PFSK-1 (cell line): ENCODE measurements at regions not wholly inside any gene's neighbourhood (a gene's known extent, or its start where the extent isn't known, plus 50 kb on each side); places are given as distances from the start of the nearest gene placed in this dataset.

Experiments used
- FOXP2 ChIP-seq: optimal IDR thresholded peaks from 2 replicates; pipeline ENCODE3; 2011; ENCODE audit warnings: borderline replicate concordance, control low read depth, inconsistent platforms; ENCODE audit not compliant: insufficient read depth; ENCODE audit errors: extremely low read length, extremely low read depth
- POLR2AphosphoS5 ChIP-seq: IDR thresholded peaks from 2 replicates; pipeline ENCODE4 v1.6.1; 2012; ENCODE audit warnings: low read depth, mild to moderate bottlenecking, control low read depth, low read length, moderate library complexity
- TAF1 ChIP-seq: IDR thresholded peaks from 2 replicates; pipeline ENCODE4 v1.6.1; 2012; ENCODE audit warnings: low read length, control low read depth, borderline replicate concordance; ENCODE audit not compliant: insufficient read depth
- TF ChIP-seq, protein P1 (sequence below), 2 experiments: IDR thresholded peaks; 2 replicates each; pipeline versions ENCODE4 v1.6.1 to v1.8.0; 2011 to 2012; ENCODE audit warnings: low read depth in 2 of 2, low read length in 2 of 2, control low read depth in 1 of 2, inconsistent platforms in 1 of 2, mild to moderate bottlenecking in 1 of 2, moderate library complexity in 1 of 2; ENCODE audit not compliant: insufficient read depth in 1 of 2

DNA sequence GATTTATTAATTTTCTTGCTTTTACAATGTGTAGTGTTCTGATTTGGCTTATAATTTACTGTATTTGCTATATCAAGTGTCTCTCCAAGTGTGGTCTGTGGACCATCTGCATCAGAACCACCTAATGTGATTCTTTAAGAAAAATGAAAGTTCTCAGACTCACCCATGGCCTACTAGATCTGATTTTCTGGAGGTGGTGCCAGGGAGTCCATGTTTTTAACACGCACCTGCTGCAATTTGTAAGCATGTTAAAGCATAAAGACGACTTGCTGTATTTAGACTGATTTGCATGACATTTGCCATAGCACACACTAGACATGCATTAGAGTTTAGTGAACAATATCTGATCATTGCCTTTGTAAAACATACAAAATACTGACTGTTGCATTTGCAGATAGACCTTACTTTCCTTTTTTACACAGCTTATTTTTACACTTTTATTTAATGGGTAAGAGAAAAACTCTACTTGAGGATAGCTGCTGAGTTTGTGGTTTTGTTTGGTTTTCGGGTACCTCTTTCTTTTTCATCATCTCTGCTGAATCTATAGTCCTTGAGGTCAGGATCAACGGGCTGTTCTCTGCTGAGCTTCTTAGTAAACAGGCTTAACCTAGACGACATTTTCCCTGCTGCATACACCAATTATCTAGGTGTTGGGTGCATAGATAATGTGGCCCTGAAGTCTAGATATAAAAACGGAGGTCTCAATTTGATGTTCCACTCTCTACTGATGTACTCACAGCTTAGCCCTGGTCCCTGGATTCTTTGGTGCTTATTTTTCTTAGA lies 138.0 kb upstream of the ZNF366 start:
- no peak for TF ChIP-seq TAF1
- TF ChIP-seq, protein P1, sequence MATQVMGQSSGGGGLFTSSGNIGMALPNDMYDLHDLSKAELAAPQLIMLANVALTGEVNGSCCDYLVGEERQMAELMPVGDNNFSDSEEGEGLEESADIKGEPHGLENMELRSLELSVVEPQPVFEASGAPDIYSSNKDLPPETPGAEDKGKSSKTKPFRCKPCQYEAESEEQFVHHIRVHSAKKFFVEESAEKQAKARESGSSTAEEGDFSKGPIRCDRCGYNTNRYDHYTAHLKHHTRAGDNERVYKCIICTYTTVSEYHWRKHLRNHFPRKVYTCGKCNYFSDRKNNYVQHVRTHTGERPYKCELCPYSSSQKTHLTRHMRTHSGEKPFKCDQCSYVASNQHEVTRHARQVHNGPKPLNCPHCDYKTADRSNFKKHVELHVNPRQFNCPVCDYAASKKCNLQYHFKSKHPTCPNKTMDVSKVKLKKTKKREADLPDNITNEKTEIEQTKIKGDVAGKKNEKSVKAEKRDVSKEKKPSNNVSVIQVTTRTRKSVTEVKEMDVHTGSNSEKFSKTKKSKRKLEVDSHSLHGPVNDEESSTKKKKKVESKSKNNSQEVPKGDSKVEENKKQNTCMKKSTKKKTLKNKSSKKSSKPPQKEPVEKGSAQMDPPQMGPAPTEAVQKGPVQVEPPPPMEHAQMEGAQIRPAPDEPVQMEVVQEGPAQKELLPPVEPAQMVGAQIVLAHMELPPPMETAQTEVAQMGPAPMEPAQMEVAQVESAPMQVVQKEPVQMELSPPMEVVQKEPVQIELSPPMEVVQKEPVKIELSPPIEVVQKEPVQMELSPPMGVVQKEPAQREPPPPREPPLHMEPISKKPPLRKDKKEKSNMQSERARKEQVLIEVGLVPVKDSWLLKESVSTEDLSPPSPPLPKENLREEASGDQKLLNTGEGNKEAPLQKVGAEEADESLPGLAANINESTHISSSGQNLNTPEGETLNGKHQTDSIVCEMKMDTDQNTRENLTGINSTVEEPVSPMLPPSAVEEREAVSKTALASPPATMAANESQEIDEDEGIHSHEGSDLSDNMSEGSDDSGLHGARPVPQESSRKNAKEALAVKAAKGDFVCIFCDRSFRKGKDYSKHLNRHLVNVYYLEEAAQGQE (IDR thresholded peaks at IDR 0.05; ENCODE audit: insufficient read depth in 1 of 2, low read depth in 2 of 2, low read length in 2 of 2): no peak
- no peak for TF ChIP-seq POLR2AphosphoS5
- TF ChIP-seq FOXP2: no peak
